Kidney (tissue), 13 donors: ENCODE measurements at regions not wholly inside any gene's neighbourhood (a gene's known extent, or its start where the extent isn't known, plus 50 kb on each side); places are given as distances from the start of the nearest gene placed in this dataset.

Source experiments
- DNase-seq, 5 donors: peaks; one replicate each; pipeline ENCODE4 v3.0.0-alpha.2; 2013 to 2020
- FAIRE-seq: peaks from 2 replicates; lab custom pipeline; 2012; peaks lifted over from hg19 to GRCh38; lab: Jason Lieb, UNC
- H3K27ac ChIP-seq, 2 donors: one replicate each; pipeline ENCODE4 v1.7.0; 2013; ENCODE audit warnings: low read depth in 2 of 2, low read length in 2 of 2, inconsistent platforms in 1 of 2
- H3K27me3 ChIP-seq: one replicate; pipeline ENCODE4 v1.7.1; 2013; ENCODE audit warnings: low read length, inconsistent platforms; ENCODE audit not compliant: control insufficient read depth, insufficient read depth
- H3K36me3 ChIP-seq, 3 donors: one replicate each; pipeline versions ENCODE4 v1.7.0 to v1.7.1; 2013; ENCODE audit warnings: low read length in 3 of 3, control low read depth in 1 of 3, inconsistent platforms in 1 of 3; ENCODE audit not compliant: insufficient read depth in 3 of 3, control insufficient read depth in 2 of 3
- H3K4me1 ChIP-seq, 3 donors: one replicate each; pipeline versions ENCODE4 v1.7.0 to v1.7.1; 2013; ENCODE audit warnings: low read length in 3 of 3, inconsistent platforms in 1 of 3, low read depth in 1 of 3; ENCODE audit not compliant: control insufficient read depth in 2 of 3, insufficient read depth in 2 of 3
- H3K4me3 ChIP-seq, 3 donors: one replicate each; pipeline versions ENCODE4 v1.7.0 to v1.8.1; 2013; ENCODE audit warnings: low read length in 3 of 3, control low read depth in 1 of 3, inconsistent platforms in 1 of 3
- H3K9ac ChIP-seq, 3 donors: one replicate each; pipeline versions ENCODE4 v1.7.0 to v1.7.1; 2013; ENCODE audit warnings: low read length in 3 of 3, control low read depth in 1 of 3, inconsistent platforms in 1 of 3
- H3K9me3 ChIP-seq, 3 donors: one replicate each; pipeline versions ENCODE4 v1.7.0 to v1.7.1; 2013; ENCODE audit warnings: low read length in 3 of 3, control low read depth in 1 of 3, inconsistent platforms in 1 of 3; ENCODE audit not compliant: control insufficient read depth in 2 of 3, insufficient read depth in 1 of 3
- intact Hi-C: fragments of 100-400 bp; cut with DNase I; formaldehyde crosslinking; loops from one replicate; pipeline ENCODE4 v1.11.1; 2022
- TF ChIP-seq, protein P1 (sequence below): IDR thresholded peaks from 3 replicates; pipeline ENCODE4 v1.5.1; 2012; ENCODE audit warnings: mild to moderate bottlenecking, moderate library complexity, borderline replicate concordance; ENCODE audit not compliant: insufficient read depth; ENCODE audit errors: extremely low read depth
- donor health status: control.
- donor health status: control.
- donor health status: control.
- donor health status: control.
- donor health status: control.
- donor health status: DM: yes; HTN: yes; CAD: no.
- donor health status: Normal renal cell carcinoma (clear cell type).

DNA sequence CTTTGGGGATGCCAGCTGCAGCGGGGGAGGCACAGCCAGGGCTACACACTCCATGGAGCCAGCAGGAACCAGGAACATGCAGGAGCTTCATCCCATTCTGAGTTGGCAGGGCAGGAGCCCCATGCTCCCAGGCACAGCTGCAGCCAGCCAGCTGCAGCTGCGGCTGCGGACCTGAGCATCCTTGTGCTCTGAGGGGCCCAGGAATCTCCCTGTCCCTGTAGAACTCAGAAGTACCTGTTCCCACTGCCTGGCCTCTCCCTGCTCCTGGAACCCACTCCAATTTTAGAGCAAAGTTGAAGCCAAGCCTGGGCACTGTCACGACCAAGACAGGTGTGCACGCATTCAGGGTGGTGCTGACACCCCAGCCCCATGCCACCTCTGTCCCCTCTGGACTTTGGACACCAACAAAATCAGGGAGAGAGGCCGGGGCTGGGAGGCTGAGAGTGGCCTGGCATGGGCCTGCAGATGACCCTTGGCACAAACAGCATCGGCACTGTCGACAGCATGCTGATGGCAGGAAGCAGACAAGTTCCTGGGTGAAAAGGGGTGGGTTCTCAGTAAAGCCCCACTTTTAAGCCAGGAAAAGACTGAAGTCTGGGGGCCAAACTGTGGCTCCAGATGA is 257.3 kb upstream of the LRFN5 start:
- DNase-seq, result peak in 1 of 5 donors; percentile 74
- H3K36me3 ChIP-seq, result no peaks in the 10 kb centered on the region

DNA sequence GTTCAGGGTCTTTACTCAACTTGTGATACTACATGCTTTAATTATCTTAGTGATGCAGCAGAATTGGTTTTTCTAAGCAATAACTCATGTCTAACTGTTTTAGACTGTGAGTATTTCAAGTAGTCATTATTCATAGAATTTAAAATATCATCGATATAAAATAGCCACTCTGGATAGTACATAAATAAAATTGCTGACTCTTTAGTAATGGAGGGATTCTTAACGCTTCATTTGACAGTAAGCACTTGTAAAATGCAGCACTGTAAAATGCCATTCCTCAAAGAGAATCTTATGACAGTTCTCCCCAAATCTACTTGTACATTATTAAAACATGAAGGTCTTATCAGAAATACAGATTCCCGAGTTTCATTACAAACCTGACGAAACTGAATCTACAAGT is 262.8 kb upstream of the LRFN5 start:
- Histone ChIP-seq H3K4me3 (no peak overlapping the region), H3K27ac (no peak overlapping the region), H3K9ac (no peak overlapping the region), H3K36me3 (no peaks in the 10 kb centered on the region), H3K4me1 (no peaks in the 10 kb centered on the region), H3K27me3 (no peaks in the 10 kb centered on the region), H3K9me3 (no peaks in the 10 kb centered on the region)
- TF ChIP-seq, protein P1, sequence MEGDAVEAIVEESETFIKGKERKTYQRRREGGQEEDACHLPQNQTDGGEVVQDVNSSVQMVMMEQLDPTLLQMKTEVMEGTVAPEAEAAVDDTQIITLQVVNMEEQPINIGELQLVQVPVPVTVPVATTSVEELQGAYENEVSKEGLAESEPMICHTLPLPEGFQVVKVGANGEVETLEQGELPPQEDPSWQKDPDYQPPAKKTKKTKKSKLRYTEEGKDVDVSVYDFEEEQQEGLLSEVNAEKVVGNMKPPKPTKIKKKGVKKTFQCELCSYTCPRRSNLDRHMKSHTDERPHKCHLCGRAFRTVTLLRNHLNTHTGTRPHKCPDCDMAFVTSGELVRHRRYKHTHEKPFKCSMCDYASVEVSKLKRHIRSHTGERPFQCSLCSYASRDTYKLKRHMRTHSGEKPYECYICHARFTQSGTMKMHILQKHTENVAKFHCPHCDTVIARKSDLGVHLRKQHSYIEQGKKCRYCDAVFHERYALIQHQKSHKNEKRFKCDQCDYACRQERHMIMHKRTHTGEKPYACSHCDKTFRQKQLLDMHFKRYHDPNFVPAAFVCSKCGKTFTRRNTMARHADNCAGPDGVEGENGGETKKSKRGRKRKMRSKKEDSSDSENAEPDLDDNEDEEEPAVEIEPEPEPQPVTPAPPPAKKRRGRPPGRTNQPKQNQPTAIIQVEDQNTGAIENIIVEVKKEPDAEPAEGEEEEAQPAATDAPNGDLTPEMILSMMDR, result no peak
- no peak for FAIRE-seq
- DNase-seq, result no peak
- intact Hi-C loops, result no loop called here

More for the DNA sequence above, 257.3 kb upstream of the LRFN5 start:
- no peaks in the 10 kb centered on the region for H3K27me3 ChIP-seq
- H3K4me1 ChIP-seq, result no peaks in the 10 kb centered on the region
- no peak for FAIRE-seq
- no peak overlapping the region for H3K27ac ChIP-seq
- no peak overlapping the region for H3K9ac ChIP-seq
- no peaks in the 10 kb centered on the region for H3K9me3 ChIP-seq
- TF ChIP-seq, protein P1, result no peak
- intact Hi-C loops, result no loop called here
- H3K4me3 ChIP-seq, result no peak overlapping the region

DNA sequence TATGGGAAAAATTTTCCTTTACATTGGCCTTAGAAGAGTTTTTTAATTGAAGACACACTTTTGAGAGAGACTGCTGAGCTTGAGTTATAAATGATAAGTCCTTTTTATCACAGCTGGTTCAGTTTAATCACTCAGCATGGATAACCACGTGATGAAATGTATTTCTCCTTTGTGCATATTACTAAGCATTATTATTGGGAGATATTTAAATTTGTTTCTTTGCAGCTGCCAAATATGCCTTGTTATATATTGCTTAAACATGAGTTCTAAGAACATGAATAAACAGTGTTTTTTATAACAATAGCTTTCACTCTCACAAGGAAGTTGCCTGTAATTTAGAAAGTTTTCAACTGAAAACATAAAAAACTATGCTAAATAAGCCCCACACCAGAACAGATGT is 293.5 kb upstream of the LRFN5 start:
- FAIRE-seq (no peak), DNase-seq (no peak)
- no peaks in the 10 kb centered on the region for H3K27me3 ChIP-seq
- H3K4me3 ChIP-seq, result no peak overlapping the region
- intact Hi-C loops, result no loop called here
- H3K9ac ChIP-seq, result no peak overlapping the region
- H3K36me3 ChIP-seq, result no peaks in the 10 kb centered on the region
- H3K27ac ChIP-seq, result no peak overlapping the region
- no peaks in the 10 kb centered on the region for H3K9me3 ChIP-seq
- no peaks in the 10 kb centered on the region for H3K4me1 ChIP-seq
- TF ChIP-seq, protein P1, result no peak

DNA sequence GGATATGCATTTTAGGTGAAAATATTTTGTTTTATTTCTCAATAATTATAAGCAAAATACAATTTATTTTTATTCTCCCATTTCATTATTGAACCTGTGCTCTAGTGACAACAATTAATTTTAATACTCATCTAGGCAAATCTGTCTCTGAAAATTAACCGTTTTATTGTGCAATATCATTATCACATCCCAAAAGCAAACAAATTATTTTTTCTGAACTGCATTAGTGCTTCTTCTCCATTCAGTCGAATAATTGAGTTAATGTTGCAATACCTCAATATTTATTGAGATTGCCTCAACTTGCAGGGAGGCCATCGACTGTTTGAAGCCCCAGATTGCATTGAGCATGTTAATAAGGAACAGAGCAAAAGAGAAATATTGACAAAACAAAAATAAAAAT is 303.2 kb upstream of the LRFN5 start:
- intact Hi-C loops, result no loop called here
- no peak overlapping the region for H3K4me3 ChIP-seq
- H3K36me3 ChIP-seq, result no peaks in the 10 kb centered on the region
- no peaks in the 10 kb centered on the region for H3K4me1 ChIP-seq
- H3K9me3 ChIP-seq, result no peaks in the 10 kb centered on the region
- FAIRE-seq, result peak; percentile 27
- H3K9ac ChIP-seq, result no peak overlapping the region
- H3K27me3 ChIP-seq, result no peaks in the 10 kb centered on the region
- TF ChIP-seq, protein P1, result no peak
- no peak overlapping the region for H3K27ac ChIP-seq
- DNase-seq, result no peak
